ENCODE measurements at regions not wholly inside any gene's neighbourhood (a gene's known extent, or its start where the extent isn't known, plus 50 kb on each side); places are given as distances from the start of the nearest gene placed in this dataset.

GRCh38 chr18:40055262-40055661, 1899.8 kb upstream of the PIK3C3 start:
- WGBS (ENCODE audit: insufficient coverage, low coverage, low lambda C conversion rate, missing lambda C conversion rate): 59% methylated on average over 5 of the region's 5 CpGs
- Histone ChIP-seq H3K36me3 (no peaks in the 10 kb centered on the region), H3K9me3 (no peaks in the 10 kb centered on the region), H3K4me3 (no peak overlapping the region), H3K27me3 (no peaks in the 10 kb centered on the region), H3K4me1 (no peaks in the 10 kb centered on the region), H3K27ac (no peak overlapping the region)
- TF ChIP-seq CTCF (IDR thresholded peaks at IDR 0.05) (no peak), POLR2A (IDR thresholded peaks at IDR 0.05) (no peak)
- intact Hi-C loops (cut with DNase I): no loop called here
- ATAC-seq (no peak), DNase-seq (no peak)

GRCh38 chr18:40049716-40050115, 1905.3 kb upstream of the PIK3C3 start:
- Histone ChIP-seq H3K9me3 (no peaks in the 10 kb centered on the region), H3K36me3 (no peaks in the 10 kb centered on the region), H3K4me3 (no peak overlapping the region), H3K27me3 (no peaks in the 10 kb centered on the region), H3K27ac (no peak overlapping the region), H3K4me1 (no peaks in the 10 kb centered on the region)
- TF ChIP-seq CTCF (IDR thresholded peaks at IDR 0.05): no peak
- no peak for TF ChIP-seq POLR2A (IDR thresholded peaks at IDR 0.05)
- intact Hi-C loops (cut with DNase I): no loop called here
- DNase-seq: no peak
- WGBS (ENCODE audit: insufficient coverage, low coverage, low lambda C conversion rate, missing lambda C conversion rate): 43% methylated on average over 5 of the region's 5 CpGs
- ATAC-seq: no peak

GRCh38 chr18:40048886-40049650, 1906.0 kb upstream of the PIK3C3 start:
- DNase-seq: no peak
- H3K4me3 ChIP-seq: no peak overlapping the region
- no peak overlapping the region for H3K27ac ChIP-seq
- TF ChIP-seq CTCF (IDR thresholded peaks at IDR 0.05) (no peak), POLR2A (IDR thresholded peaks at IDR 0.05) (no peak)
- H3K4me1 ChIP-seq: no peaks in the 10 kb centered on the region
- H3K9me3 ChIP-seq: no peaks in the 10 kb centered on the region
- 56% methylated on average over 17 of the region's 17 CpGs for WGBS (ENCODE audit: insufficient coverage, low coverage, low lambda C conversion rate, missing lambda C conversion rate)
- intact Hi-C loops (cut with DNase I): no loop called here
- no peak for ATAC-seq
- H3K36me3 ChIP-seq: no peaks in the 10 kb centered on the region
- no peaks in the 10 kb centered on the region for H3K27me3 ChIP-seq

- DNase-seq (no peak), ATAC-seq (no peak)
- TF ChIP-seq POLR2A (IDR thresholded peaks at IDR 0.05) (no peak), CTCF (IDR thresholded peaks at IDR 0.05) (no peak)
- Histone ChIP-seq H3K27me3 (no peaks in the 10 kb centered on the region), H3K27ac (no peak overlapping the region), H3K9me3 (no peaks in the 10 kb centered on the region), H3K4me3 (no peak overlapping the region), H3K4me1 (no peaks in the 10 kb centered on the region), H3K36me3 (no peaks in the 10 kb centered on the region)
- intact Hi-C loops (cut with DNase I): no loop called here
- 68% methylated on average over 2 of the region's 2 CpGs for WGBS (ENCODE audit: insufficient coverage, low coverage, low lambda C conversion rate, missing lambda C conversion rate)
Observed at GRCh38 chr18:40048253-40048652, 1906.8 kb upstream of the PIK3C3 start.
